Skeletal muscle satellite cell (primary cell): ENCODE measurements at regions not wholly inside any gene's neighbourhood (a gene's known extent, or its start where the extent isn't known, plus 50 kb on each side); places are given as distances from the start of the nearest gene placed in this dataset.

Source experiments
- H3K27me3 ChIP-seq: 2 replicates; pipeline ENCODE4 v1.7.0; 2013; ENCODE audit warnings: low read length; ENCODE audit not compliant: control insufficient read depth, insufficient read depth
- H3K36me3 ChIP-seq: 2 replicates; pipeline ENCODE4 v1.7.0; 2013; ENCODE audit warnings: mild to moderate bottlenecking, control low read depth, low read length; ENCODE audit not compliant: insufficient read depth
- H3K4me1 ChIP-seq: 2 replicates; pipeline ENCODE4 v1.7.0; 2013; ENCODE audit warnings: low read length; ENCODE audit not compliant: control insufficient read depth, insufficient read depth
- H3K4me2 ChIP-seq: 2 replicates; pipeline ENCODE4 v1.7.0; 2013; ENCODE audit warnings: mild to moderate bottlenecking, low read length
- H3K4me3 ChIP-seq: 2 replicates; pipeline ENCODE4 v1.7.0; 2013; ENCODE audit warnings: low read length
- H3K9ac ChIP-seq: 2 replicates; pipeline ENCODE4 v1.7.0; 2013; ENCODE audit warnings: mild to moderate bottlenecking, low read depth, low read length, moderate library complexity
- H3K9me3 ChIP-seq: replicated peaks from 2 replicates; pipeline ENCODE4 v1.7.0; 2013; ENCODE audit warnings: mild to moderate bottlenecking, control low read depth, low read length

DNA sequence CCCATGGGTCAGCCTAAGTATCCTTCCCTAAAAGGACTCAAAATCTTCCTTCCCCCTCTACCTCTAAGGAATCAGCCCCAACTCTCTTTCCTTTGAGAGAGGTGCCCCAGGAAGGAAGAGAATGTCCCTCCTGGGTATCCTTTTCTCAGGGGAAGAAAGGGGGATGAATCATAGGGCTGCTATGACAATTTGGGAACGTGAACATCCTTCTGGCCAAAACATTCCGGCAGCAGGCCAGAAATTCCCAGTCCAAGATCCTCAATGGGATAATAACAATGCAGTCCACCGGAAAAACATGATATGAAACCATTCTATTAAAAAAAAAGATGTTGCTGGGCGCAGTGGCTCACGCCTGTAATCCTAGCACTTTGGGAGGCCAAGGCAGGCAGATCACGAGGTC, 50.8 kb upstream of the CACNA2D3 start:
- Histone ChIP-seq H3K9me3 (no peaks in the 10 kb centered on the region), H3K4me1 (no peaks in the 10 kb centered on the region), H3K4me2 (no peak overlapping the region), H3K27me3 (no peaks in the 10 kb centered on the region), H3K9ac (no peak overlapping the region), H3K4me3 (no peak overlapping the region), H3K36me3 (no peaks in the 10 kb centered on the region)

DNA sequence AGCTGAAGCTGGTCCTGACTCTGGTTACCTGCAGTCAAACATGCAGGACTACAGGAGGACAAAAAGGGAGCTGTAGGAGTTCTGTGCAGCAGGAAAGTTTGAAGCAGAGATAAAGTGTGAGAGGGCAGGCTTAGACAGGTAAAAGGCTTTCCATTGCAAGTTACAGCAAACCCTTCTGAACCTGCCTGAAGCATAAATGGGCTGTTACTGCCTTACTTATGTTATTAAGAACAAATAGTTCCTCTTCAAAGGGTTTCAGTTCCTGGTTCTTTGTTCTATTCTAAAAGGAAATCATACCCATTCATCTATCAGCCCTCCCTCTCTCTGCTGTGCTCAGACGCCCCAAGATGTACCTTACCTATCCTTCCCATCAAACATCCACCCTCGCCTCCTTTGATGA, 52.4 kb upstream of the CACNA2D3 start:
- Histone ChIP-seq H3K27me3 (no peaks in the 10 kb centered on the region), H3K36me3 (no peaks in the 10 kb centered on the region), H3K4me1 (no peaks in the 10 kb centered on the region), H3K4me3 (no peak overlapping the region), H3K9me3 (no peaks in the 10 kb centered on the region), H3K4me2 (no peak overlapping the region), H3K9ac (no peak overlapping the region)

DNA sequence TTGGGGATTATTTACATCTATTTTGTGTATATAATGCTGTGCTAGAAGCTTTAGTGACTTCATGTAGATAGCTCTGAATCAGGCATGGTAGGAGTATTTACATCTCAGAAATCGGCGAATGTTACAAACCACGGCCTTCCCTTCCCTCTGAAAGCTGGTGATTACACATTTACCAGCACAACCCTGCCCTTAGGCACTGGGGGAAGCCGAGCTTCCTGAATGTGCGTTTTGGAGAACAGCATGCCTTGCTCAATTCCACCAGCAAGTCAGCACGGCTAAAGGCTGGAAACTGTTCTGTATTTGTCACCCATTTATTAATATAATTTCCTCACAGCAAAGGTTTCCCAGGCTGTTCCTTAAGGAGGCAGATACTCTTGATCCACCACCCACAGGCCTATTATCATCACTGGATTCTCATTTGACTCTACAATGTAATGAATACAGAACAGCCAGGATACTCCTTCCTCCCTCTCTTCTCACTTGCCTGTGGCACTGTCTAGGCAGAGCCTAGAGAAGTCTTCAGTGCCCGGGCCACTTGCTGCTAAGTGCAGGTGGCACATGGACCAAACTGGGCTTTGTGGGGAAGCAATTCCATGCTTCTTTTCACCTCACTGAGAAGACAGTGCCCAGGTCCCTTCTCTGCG, 55.2 kb upstream of the CACNA2D3 start:
- Histone ChIP-seq H3K36me3 (no peaks in the 10 kb centered on the region), H3K4me3 (no peak overlapping the region), H3K4me1 (no peaks in the 10 kb centered on the region), H3K9me3 (no peaks in the 10 kb centered on the region), H3K27me3 (no peaks in the 10 kb centered on the region), H3K4me2 (no peak overlapping the region), H3K9ac (no peak overlapping the region)

DNA sequence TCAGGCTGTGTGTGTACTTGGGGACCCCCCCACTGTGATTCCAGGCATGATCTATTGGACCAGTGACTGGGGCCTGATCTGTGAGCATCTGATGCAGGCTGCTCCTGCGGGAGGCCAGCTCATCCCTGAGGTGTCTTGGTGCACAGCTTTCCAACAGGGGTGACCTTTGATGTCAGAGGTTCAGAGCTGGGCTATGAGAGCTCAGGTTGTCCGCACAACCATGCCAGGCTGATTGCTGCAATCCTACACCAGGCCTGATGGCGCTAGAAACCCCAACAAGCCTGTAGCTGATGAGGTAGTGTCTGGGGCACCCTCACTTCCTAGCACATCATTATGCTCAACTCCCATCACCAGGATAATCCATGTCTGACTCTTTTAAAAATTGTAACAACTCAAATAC, 56.1 kb upstream of the CACNA2D3 start:
- Histone ChIP-seq H3K9ac (no peak overlapping the region), H3K4me2 (no peak overlapping the region)

DNA sequence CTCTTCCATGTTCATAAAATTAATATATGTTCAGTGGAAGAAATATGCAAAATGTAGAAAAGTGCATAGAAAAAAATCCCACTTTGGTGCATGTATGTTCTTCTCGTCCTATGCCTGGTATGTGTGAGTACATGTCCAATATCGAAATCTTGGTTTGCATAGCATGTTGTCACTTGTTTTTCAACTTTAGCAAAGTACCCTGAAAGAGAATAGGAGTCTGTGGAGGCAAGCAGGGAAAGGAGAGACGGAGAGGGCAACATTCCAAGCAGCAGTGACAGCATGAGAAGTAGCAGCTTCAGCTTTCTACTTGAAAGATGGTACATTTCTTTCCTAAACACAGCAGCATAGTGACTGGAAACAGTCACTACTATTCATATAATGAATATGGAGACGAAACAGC, 56.8 kb upstream of the CACNA2D3 start:
- Histone ChIP-seq H3K36me3 (no peaks in the 10 kb centered on the region), H3K27me3 (no peaks in the 10 kb centered on the region), H3K9ac (no peak overlapping the region), H3K4me3 (no peak overlapping the region), H3K4me1 (no peaks in the 10 kb centered on the region), H3K4me2 (no peak overlapping the region), H3K9me3 (no peaks in the 10 kb centered on the region)

More for the DNA sequence above, 56.1 kb upstream of the CACNA2D3 start:
- H3K4me1 ChIP-seq = no peaks in the 10 kb centered on the region
- H3K36me3 ChIP-seq = no peaks in the 10 kb centered on the region
- no peak overlapping the region for H3K4me3 ChIP-seq
- no peaks in the 10 kb centered on the region for H3K27me3 ChIP-seq
- no peaks in the 10 kb centered on the region for H3K9me3 ChIP-seq

DNA sequence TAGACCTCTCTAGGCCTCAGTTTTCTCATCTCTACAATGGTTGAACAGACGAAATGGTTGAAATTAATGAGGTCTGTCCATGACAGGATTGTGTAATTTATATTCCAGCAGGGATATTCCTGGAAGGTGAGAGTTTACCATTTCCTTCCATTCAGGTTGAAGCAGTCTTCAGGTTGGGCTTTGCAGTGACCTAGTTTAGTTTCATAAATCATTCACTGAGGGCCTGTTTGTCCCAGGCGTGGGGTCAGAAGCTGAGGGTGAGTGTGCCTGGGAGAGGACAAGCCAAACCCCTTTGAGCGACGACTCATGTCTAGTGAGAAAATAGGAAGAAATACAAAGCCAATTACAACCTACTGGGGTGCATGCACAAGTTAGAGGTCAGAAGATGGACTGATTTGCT, 57.2 kb upstream of the CACNA2D3 start:
- no peak overlapping the region for H3K9ac ChIP-seq
- no peaks in the 10 kb centered on the region for H3K36me3 ChIP-seq
- H3K4me2 ChIP-seq = no peak overlapping the region
- H3K9me3 ChIP-seq = no peaks in the 10 kb centered on the region
- H3K4me3 ChIP-seq = no peak overlapping the region
- H3K27me3 ChIP-seq = no peaks in the 10 kb centered on the region
- no peaks in the 10 kb centered on the region for H3K4me1 ChIP-seq

DNA sequence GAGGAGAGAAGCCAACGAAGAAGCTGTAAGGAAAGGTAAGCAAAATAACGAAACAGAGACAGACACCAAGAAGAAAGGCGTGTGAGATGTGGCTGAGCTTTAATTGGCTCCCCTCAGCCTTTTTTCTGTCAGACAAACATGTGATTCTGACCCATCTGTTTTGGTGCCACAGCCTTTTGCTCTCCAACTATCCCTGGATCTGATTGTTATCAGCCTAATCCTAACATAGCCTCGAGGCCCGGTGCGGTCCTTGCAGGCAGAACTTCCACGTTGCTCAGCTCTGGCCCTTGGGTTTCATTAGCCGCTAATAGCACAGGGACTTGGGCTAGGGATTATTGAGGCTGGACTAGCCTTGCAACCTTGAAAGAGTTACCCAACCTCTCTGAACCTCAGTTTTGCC, 57.9 kb upstream of the CACNA2D3 start:
- no peaks in the 10 kb centered on the region for H3K4me1 ChIP-seq
- no peak overlapping the region for H3K4me3 ChIP-seq
- H3K9ac ChIP-seq = no peak overlapping the region
- no peaks in the 10 kb centered on the region for H3K27me3 ChIP-seq
- H3K9me3 ChIP-seq = no peaks in the 10 kb centered on the region
- H3K36me3 ChIP-seq = no peaks in the 10 kb centered on the region
- H3K4me2 ChIP-seq = no peak overlapping the region

DNA sequence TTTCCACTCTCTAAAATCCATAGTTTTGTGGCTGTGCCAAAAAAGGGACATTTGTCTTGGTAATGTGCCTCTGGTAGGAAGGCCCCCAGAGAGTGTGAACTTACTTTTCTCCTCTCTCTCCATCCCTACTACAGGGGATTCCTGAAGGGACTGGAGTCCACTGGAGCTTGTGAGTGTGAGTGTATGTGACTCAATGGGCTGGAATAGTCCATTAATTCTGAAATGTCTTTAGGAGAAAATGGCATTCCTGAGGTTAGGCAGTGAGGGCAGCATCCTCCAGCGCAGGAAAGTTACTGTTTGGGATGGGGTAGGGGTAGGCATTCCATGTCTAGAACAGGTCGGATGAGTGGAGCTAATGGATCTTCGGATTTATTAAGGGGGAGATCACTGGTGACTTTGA, 59.8 kb upstream of the CACNA2D3 start:
- no peak overlapping the region for H3K9ac ChIP-seq
- no peak overlapping the region for H3K4me3 ChIP-seq
- H3K9me3 ChIP-seq = no peaks in the 10 kb centered on the region
- no peaks in the 10 kb centered on the region for H3K27me3 ChIP-seq
- no peak overlapping the region for H3K4me2 ChIP-seq
- no peaks in the 10 kb centered on the region for H3K4me1 ChIP-seq
- H3K36me3 ChIP-seq = no peaks in the 10 kb centered on the region

DNA sequence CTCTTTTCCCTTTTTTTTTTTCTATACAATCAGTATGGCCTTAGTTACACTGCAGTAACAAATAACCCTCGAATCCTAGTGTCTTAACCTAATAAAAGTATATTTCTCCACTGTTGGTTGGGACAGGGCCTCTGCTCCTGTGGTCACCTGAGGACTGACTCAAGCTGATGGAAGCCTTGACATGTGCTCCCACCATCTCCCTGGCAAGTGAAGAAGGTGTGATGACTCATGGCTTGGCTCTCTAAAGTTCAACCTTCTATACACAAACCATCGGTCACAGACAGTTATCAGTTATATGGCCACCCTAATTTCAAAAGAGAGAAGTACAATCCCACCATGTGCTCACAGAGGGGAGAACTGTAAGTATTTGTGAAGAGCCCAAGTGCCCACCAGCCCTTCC, 65.8 kb upstream of the CACNA2D3 start:
- H3K4me3 ChIP-seq = no peak overlapping the region
- no peaks in the 10 kb centered on the region for H3K27me3 ChIP-seq
- H3K36me3 ChIP-seq = no peaks in the 10 kb centered on the region
- H3K4me2 ChIP-seq = no peak overlapping the region
- no peaks in the 10 kb centered on the region for H3K4me1 ChIP-seq
- no peak overlapping the region for H3K9ac ChIP-seq
- H3K9me3 ChIP-seq = no peaks in the 10 kb centered on the region

DNA sequence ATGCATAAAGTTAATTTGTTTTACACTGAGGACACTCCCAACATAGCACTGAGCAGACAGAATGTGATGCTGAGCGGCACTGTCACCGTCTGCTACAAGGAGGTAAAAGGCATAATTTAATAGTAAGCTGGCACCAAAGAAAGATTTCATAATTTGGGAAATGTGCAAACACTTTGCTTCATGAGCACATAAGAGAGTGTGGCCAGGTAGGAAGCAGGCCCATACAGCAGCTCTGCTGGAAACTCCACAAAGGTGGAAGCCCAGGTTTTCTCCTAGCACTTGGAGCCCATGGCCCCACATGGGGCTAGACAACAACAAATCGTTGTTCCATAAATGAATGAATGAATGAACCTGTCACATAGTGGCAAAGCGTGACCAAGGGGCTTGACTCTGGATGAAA, 68.5 kb upstream of the CACNA2D3 start:
- Histone ChIP-seq H3K36me3 (no peaks in the 10 kb centered on the region), H3K4me2 (no peak overlapping the region), H3K27me3 (no peaks in the 10 kb centered on the region), H3K4me1 (no peaks in the 10 kb centered on the region), H3K9ac (no peak overlapping the region), H3K4me3 (no peak overlapping the region), H3K9me3 (no peaks in the 10 kb centered on the region)

DNA sequence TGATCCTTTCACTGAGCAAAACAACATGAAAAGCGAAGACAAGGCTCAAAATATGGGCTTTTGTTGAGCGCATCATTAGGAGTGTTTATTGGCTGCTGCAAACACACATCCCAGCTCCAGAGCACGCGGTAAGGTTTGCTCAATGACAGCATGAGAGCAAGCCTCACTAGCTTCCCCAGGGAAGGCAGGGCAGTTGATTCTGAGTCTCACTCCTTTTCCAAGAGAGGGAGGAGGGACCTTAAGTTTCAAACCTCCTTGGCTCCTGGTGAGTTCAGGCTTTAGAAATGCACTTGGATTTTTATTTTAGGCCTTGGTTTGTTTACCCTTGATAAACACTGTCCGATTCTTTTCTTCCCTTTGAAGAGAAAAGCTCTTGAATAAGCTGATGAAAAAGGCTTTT, 69.1 kb upstream of the CACNA2D3 start:
- no peak overlapping the region for H3K4me3 ChIP-seq
- no peaks in the 10 kb centered on the region for H3K9me3 ChIP-seq
- H3K4me2 ChIP-seq = no peak overlapping the region
- H3K4me1 ChIP-seq = no peaks in the 10 kb centered on the region
- no peaks in the 10 kb centered on the region for H3K27me3 ChIP-seq
- no peak overlapping the region for H3K9ac ChIP-seq
- H3K36me3 ChIP-seq = no peaks in the 10 kb centered on the region

DNA sequence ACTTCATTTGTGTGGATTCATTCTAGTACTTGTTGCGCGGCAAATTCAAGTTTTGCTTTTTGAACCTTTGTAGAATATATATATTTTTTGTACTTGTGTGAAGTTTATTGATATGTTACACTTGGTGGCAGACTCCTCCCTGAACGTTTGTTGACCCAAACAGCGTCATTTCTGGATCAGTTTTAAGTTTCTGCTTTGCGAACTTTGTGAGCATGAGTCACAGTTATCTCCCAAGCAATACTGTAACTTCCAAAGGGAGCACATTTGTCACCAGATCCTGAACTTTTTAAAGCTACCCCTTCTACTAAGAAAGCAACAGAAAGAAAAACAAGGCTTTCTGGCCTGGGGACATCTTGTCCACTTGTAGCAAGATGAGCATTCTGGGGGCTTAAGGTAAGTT, 74.8 kb upstream of the CACNA2D3 start:
- H3K36me3 ChIP-seq = no peaks in the 10 kb centered on the region
- H3K4me3 ChIP-seq = no peak overlapping the region
- H3K4me2 ChIP-seq = no peak overlapping the region
- no peaks in the 10 kb centered on the region for H3K4me1 ChIP-seq
- no peaks in the 10 kb centered on the region for H3K27me3 ChIP-seq
- H3K9ac ChIP-seq = no peak overlapping the region
- no peaks in the 10 kb centered on the region for H3K9me3 ChIP-seq
